GM13977 (cell line): ENCODE measurements at regions not wholly inside any gene's neighbourhood (a gene's known extent, or its start where the extent isn't known, plus 50 kb on each side); places are given as distances from the start of the nearest gene placed in this dataset.

Experiments
- DNase-seq: peaks from one replicate; pipeline ENCODE4 v3.0.0; 2012; ENCODE audit warnings: low spot score
- in situ Hi-C: fragments of 300-500 bp; cut with MboI; formaldehyde crosslinking; loops from one replicate; pipeline ENCODE4 v1.12.0; 2022; ENCODE audit warnings: low sequenced_read_pairs, low pct_unique_long_range_greater_than_20kb, mixed read lengths, inconsistent platforms; ENCODE audit not compliant: unreplicated experiment
- TF ChIP-seq, protein P1 (sequence below): IDR thresholded peaks from 2 replicates; pipeline ENCODE4 v1.5.1; 2012; ENCODE audit warnings: mild to moderate bottlenecking, control low read depth; ENCODE audit not compliant: insufficient read depth; ENCODE audit errors: extremely low read depth, missing control alignments

DNA sequence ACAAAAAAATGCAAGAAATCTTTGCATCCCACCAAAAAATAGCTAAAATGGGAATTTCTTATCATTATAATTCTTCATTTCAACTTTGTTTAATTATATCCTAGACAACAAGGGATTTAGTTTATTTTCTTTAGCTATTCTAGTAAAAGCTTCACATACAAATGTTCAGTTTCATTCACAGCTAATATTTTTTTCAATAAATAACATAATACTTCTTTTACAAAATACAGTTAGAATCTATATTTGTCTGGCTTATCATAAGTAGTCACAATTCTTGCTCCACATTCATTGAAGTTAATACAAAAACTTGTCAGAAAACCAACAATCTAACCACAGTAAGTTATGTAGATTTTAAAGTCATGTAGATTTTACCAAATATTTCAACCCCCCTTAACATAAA lies 414.4 kb downstream of the FAT4 start:
- DNase-seq = no peak
- TF ChIP-seq, protein P1, sequence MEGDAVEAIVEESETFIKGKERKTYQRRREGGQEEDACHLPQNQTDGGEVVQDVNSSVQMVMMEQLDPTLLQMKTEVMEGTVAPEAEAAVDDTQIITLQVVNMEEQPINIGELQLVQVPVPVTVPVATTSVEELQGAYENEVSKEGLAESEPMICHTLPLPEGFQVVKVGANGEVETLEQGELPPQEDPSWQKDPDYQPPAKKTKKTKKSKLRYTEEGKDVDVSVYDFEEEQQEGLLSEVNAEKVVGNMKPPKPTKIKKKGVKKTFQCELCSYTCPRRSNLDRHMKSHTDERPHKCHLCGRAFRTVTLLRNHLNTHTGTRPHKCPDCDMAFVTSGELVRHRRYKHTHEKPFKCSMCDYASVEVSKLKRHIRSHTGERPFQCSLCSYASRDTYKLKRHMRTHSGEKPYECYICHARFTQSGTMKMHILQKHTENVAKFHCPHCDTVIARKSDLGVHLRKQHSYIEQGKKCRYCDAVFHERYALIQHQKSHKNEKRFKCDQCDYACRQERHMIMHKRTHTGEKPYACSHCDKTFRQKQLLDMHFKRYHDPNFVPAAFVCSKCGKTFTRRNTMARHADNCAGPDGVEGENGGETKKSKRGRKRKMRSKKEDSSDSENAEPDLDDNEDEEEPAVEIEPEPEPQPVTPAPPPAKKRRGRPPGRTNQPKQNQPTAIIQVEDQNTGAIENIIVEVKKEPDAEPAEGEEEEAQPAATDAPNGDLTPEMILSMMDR = no peak
- in situ Hi-C loops = no loop called here

DNA sequence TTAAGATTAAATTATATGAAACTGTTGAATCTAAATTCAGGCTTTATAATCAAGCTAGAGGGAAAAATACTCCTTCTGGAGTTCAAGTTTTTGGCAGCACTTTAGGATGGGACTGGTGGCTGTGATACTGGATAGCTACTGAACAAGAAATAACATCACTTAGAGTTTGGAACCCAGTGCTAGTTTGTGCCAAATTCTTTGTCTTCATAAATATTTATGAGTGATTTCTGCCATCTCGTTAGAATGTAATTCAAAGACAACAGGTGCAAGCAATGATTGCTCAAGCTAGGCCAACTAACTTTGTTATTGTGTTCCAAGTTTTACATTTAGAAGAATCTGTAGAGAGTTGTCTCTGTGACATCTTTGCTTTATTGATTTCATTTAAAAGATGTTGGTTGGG lies 417.9 kb downstream of the FAT4 start:
- no peak for DNase-seq
- in situ Hi-C loops = no loop called here
- TF ChIP-seq, protein P1 = no peak

DNA sequence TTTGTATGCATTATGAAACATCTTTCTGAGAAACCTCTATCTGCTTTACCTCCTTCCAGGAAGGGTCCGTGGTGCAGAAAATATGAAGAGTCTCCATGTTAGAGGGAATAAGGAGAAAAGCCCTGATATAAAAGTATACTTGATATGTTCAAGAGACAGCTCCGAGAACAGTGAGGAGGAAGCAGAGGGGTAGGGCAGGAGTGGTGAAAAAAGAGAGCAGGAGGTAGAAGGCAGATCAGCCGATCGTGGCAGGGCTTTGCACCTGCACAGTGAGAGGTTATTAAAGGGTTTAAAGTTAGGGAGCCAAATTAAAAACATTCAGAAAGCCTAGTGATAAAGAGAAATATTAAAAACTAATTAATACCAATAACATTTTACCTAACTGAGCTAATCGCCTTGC lies 419.7 kb downstream of the FAT4 start:
- no peak for DNase-seq
- TF ChIP-seq, protein P1 = no peak
- in situ Hi-C loops = no loop called here

DNA sequence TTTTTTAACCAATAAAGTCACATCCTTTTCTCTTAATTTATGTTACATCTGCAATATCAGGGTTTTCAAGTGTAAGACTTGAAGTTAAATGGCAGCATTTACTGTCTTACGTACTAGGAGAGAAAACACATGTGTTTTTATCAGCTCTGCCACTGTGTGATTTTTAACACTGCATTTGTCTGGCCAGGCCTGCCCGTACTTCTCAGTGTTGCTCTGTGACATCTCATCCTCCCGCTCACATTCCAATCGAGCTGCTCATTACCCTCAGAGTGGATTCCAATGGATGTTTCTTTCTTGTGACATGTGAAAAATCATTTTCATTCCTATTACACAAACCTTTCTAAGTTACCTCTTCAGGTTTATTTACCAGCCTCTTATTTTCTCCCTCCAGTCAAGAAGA lies 420.3 kb downstream of the FAT4 start:
- TF ChIP-seq, protein P1 = no peak
- in situ Hi-C loops = no loop called here
- no peak for DNase-seq

DNA sequence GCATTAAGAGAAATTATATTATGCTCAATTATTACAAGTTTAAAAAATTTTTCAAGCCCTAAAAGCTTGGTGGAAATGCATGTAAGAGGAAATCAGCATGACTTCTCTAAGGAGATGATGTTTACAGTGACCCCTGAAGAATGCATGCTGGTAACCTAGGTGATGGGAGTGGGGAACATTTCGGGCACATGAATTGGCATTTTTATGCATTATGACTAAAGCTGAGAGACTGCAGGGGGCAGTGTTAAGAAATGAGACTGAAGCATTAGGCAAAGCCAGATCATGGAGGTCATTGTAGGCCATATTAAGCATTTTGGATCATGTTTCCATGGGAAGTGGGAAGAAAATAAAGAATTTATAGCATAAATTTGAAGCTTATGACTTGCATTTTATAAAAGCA lies 421.3 kb downstream of the FAT4 start:
- no peak for DNase-seq
- in situ Hi-C loops = no loop called here
- TF ChIP-seq, protein P1 = peak; percentile 19

DNA sequence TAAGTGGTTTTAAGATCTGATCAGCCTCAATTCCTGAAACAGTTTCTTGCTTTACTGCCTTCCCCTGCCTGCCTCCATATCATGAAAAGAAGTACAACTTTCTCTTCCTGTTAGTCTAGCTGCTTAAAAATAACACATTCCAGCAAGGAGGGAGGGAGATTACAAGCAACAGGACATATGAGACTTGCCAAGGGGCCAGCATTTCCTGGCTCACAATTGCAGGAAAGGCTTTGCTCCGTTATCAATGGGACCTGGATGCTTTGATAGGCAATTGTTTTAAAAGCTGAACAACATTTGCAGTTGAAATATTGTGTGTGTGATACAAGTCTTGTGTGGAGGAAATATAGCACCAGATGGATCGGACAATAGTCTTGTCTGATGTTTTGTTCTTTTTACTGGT lies 425.0 kb downstream of the FAT4 start:
- TF ChIP-seq, protein P1 = no peak
- in situ Hi-C loops = no loop called here
- no peak for DNase-seq

DNA sequence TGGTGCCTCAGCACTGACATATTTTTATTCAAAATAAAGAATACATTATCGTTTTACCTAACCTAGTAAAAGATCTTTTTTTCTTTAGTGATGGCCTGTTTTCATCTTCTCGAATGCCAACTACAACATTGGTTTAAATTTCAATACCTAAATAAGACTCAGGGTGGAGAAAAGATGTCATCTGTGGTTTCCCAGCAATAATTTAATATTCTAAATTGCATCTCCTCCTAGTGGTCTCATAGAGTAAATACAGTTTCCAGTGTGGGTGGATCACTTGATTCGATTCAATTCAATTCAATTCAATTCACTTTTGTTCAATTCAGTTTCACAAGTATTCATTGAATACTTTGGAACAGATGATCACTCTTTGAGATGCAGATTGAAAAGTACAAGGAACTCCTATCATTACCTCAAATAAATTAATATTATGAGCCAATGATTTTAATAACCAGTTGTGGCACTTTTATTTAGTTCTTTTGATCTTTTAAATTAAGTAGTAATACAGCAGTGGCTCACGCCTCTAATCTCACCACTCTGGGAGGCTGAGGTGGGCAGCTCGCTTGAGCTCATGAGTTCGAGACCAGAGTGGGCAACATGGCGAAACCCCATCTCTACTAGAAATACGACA lies 427.2 kb downstream of the FAT4 start:
- in situ Hi-C loops = no loop called here
- TF ChIP-seq, protein P1 = peak; percentile 21
- peak; percentile 28 for DNase-seq
